ENCODE measurements at regions not wholly inside any gene's neighbourhood (a gene's known extent, or its start where the extent isn't known, plus 50 kb on each side); places are given as distances from the start of the nearest gene placed in this dataset.

DNA sequence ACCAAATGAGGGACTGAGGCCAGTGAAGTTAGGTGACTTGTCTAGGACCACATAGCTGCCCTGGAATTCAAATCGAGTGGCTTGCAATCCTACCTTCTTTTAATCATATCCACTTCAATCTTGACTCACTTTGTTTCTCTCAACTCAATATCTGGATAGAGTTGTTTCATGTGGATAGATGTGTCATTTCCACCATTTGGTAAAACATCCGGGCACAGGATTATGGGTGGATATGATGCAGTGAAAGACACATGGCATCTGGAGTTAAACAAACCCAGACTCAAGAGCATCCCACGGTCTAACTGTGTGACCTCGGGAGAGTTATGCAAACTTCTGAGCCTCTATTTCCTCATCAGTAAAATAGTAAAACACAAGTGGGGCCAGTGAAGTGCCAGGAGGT is 103.6 kb upstream of the CNKSR3 start:
- Histone ChIP-seq H3K36me3 (ENCODE audit: insufficient read depth) (no peaks in the 10 kb centered on the region), H2AFZ (ENCODE audit: low read depth) (no peak overlapping the region), H3K79me2 (ENCODE audit: insufficient read depth, low read depth) (no peaks in the 10 kb centered on the region), H3K4me3 (IDR thresholded peaks at IDR 0.05; ENCODE audit: insufficient read depth, low read depth, low read length) (no peak overlapping the region), H3K4me1 (ENCODE audit: low read depth, poor library complexity, severe bottlenecking) (no peaks in the 10 kb centered on the region), H4K20me1 (ENCODE audit: insufficient read depth) (no peaks in the 10 kb centered on the region), H3K4me2 (no peak overlapping the region), H3K27ac (no peak overlapping the region), H3K27me3 (ENCODE audit: insufficient read depth, low read depth) (no peaks in the 10 kb centered on the region), H3K9ac (no peak overlapping the region)
- TF ChIP-seq, protein P1, sequence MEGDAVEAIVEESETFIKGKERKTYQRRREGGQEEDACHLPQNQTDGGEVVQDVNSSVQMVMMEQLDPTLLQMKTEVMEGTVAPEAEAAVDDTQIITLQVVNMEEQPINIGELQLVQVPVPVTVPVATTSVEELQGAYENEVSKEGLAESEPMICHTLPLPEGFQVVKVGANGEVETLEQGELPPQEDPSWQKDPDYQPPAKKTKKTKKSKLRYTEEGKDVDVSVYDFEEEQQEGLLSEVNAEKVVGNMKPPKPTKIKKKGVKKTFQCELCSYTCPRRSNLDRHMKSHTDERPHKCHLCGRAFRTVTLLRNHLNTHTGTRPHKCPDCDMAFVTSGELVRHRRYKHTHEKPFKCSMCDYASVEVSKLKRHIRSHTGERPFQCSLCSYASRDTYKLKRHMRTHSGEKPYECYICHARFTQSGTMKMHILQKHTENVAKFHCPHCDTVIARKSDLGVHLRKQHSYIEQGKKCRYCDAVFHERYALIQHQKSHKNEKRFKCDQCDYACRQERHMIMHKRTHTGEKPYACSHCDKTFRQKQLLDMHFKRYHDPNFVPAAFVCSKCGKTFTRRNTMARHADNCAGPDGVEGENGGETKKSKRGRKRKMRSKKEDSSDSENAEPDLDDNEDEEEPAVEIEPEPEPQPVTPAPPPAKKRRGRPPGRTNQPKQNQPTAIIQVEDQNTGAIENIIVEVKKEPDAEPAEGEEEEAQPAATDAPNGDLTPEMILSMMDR (conservative IDR thresholded peaks at IDR 0.05; ENCODE audit: low read depth, low read length), result no peak

DNA sequence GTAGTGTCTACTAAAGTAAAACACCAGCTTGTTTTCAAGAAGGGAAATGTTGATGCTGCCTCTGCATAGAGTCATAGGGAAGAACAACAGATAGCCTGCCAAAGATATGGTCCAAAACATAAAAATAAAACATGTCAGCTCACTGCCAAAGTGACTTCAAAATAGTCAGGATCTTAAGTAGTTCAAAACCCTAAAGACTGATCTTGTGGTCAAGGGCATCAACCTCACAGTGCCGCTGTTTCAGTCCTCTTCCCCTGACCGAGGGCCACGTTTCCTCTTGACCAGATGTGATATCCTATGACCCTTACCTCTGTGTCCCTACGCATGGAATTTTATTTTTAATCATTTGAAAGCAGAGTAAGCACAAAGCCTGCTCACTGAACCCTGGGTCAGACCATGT is 104.2 kb upstream of the CNKSR3 start:
- H3K4me2 ChIP-seq, result no peak overlapping the region
- TF ChIP-seq, protein P1 (conservative IDR thresholded peaks at IDR 0.05; ENCODE audit: low read depth, low read length), result no peak
- H3K36me3 ChIP-seq (ENCODE audit: insufficient read depth), result no peaks in the 10 kb centered on the region
- no peak overlapping the region for H2AFZ ChIP-seq (ENCODE audit: low read depth)
- no peak overlapping the region for H3K27ac ChIP-seq
- no peaks in the 10 kb centered on the region for H4K20me1 ChIP-seq (ENCODE audit: insufficient read depth)
- no peaks in the 10 kb centered on the region for H3K27me3 ChIP-seq (ENCODE audit: insufficient read depth, low read depth)
- H3K4me3 ChIP-seq (IDR thresholded peaks at IDR 0.05; ENCODE audit: insufficient read depth, low read depth, low read length), result no peak overlapping the region
- no peaks in the 10 kb centered on the region for H3K4me1 ChIP-seq (ENCODE audit: low read depth, poor library complexity, severe bottlenecking)
- H3K9ac ChIP-seq, result no peak overlapping the region
- H3K79me2 ChIP-seq (ENCODE audit: insufficient read depth, low read depth), result no peaks in the 10 kb centered on the region

DNA sequence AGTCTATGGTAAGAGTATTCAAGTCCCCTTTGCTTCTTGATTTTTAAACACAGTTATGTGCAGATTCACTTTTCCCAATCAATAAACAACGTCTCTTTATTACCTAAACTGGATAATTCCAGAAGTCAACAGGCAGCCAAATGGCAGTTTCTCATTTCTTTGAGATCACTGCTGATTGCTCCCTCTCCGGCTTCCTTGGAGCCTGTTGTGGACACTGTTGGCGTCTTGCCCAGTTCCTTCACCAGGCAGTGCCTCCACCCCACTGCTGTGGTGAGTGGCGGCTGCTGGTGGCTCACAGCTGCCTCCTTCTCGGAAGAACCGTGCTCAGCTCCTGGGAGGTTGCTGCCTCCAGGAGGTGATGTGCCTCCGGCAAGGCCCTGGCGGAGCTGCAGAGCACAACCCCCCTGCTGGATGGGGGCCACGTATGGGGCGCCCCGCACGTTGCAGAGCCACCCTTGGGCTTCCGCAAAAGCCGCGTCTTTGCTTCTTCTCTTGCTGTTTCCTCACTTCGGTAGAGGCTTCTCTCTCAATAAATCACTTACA is 105.1 kb upstream of the CNKSR3 start:
- Histone ChIP-seq H3K79me2 (ENCODE audit: insufficient read depth, low read depth) (no peaks in the 10 kb centered on the region), H3K36me3 (ENCODE audit: insufficient read depth) (no peaks in the 10 kb centered on the region), H2AFZ (ENCODE audit: low read depth) (no peak overlapping the region), H3K27me3 (ENCODE audit: insufficient read depth, low read depth) (no peaks in the 10 kb centered on the region), H3K4me1 (ENCODE audit: low read depth, poor library complexity, severe bottlenecking) (no peaks in the 10 kb centered on the region), H3K4me2 (no peak overlapping the region), H3K4me3 (IDR thresholded peaks at IDR 0.05; ENCODE audit: insufficient read depth, low read depth, low read length) (no peak overlapping the region), H4K20me1 (ENCODE audit: insufficient read depth) (no peaks in the 10 kb centered on the region), H3K9ac (no peak overlapping the region), H3K27ac (no peak overlapping the region)
- TF ChIP-seq, protein P1 (conservative IDR thresholded peaks at IDR 0.05; ENCODE audit: low read depth, low read length), result no peak

DNA sequence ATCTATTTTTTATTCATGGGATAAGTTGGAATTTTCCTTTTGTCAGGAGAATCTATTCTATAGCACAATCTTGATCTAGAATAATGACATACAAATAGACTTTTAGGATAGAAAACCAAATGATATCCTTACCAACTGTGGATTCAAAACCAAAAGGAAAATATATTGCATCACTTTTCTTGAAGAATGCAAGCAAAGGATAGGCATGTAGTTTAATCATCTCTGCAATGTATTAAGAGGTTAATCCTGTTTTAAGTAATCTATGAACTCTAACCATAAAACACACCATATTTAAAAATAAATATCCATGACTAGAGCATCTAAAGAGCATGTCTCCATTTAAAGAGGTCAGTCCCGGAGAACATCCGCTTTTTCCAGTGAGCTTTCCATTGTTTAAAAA is 106.7 kb upstream of the CNKSR3 start:
- no peak overlapping the region for H3K4me2 ChIP-seq
- H3K36me3 ChIP-seq (ENCODE audit: insufficient read depth), result no peaks in the 10 kb centered on the region
- no peaks in the 10 kb centered on the region for H3K4me1 ChIP-seq (ENCODE audit: low read depth, poor library complexity, severe bottlenecking)
- no peak overlapping the region for H2AFZ ChIP-seq (ENCODE audit: low read depth)
- no peak overlapping the region for H3K27ac ChIP-seq
- H3K4me3 ChIP-seq (IDR thresholded peaks at IDR 0.05; ENCODE audit: insufficient read depth, low read depth, low read length), result no peak overlapping the region
- no peaks in the 10 kb centered on the region for H4K20me1 ChIP-seq (ENCODE audit: insufficient read depth)
- no peaks in the 10 kb centered on the region for H3K27me3 ChIP-seq (ENCODE audit: insufficient read depth, low read depth)
- TF ChIP-seq, protein P1 (conservative IDR thresholded peaks at IDR 0.05; ENCODE audit: low read depth, low read length), result no peak
- no peaks in the 10 kb centered on the region for H3K79me2 ChIP-seq (ENCODE audit: insufficient read depth, low read depth)
- no peak overlapping the region for H3K9ac ChIP-seq
